ENCODE measurements at regions not wholly inside any gene's neighbourhood (a gene's known extent, or its start where the extent isn't known, plus 50 kb on each side); places are given as distances from the start of the nearest gene placed in this dataset.

DNA sequence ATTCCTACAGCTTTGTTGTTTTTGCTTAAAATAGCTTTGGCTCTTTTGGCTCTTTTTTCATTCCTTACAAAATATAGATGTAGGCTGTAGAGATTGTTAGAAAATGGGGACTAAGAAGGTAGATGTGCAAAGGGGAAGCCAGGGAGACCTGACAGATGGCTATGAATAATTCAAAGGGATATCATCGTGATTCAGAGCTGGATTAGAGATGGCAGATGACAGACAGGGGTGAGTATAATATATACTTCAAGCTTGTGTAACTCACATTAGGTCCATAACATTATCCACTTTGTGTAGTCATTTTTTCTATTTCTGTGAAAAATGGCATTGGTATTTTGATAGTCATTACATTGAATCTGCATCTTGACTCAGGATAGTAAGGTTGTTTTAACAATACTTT, 422.9 kb upstream of the ST6GAL2 start:
- in situ Hi-C loops (cut with HindIII; ENCODE audit: low pct_unique_long_range_greater_than_20kb, low sequenced_read_pairs), result no loop called here
- no peak for DNase-seq (ENCODE audit: low read depth, low spot score)

- in situ Hi-C loops (cut with HindIII; ENCODE audit: low pct_unique_long_range_greater_than_20kb, low sequenced_read_pairs), result no loop called here
- DNase-seq (ENCODE audit: low read depth, low spot score), result no peak
These were observed 426.3 kb upstream of the ST6GAL2 start for GRCh38 chr2:107312240-107312639.

GRCh38 chr2:107313316-107313715, 427.3 kb upstream of the ST6GAL2 start:
- in situ Hi-C loops (cut with HindIII; ENCODE audit: low pct_unique_long_range_greater_than_20kb, low sequenced_read_pairs), result no loop called here
- DNase-seq (ENCODE audit: low read depth, low spot score), result peak; percentile 61

GRCh38 chr2:107320881-107321280, 434.9 kb upstream of the ST6GAL2 start:
- in situ Hi-C loops (cut with HindIII; ENCODE audit: low pct_unique_long_range_greater_than_20kb, low sequenced_read_pairs), result no loop called here
- no peak for DNase-seq (ENCODE audit: low read depth, low spot score)

DNA sequence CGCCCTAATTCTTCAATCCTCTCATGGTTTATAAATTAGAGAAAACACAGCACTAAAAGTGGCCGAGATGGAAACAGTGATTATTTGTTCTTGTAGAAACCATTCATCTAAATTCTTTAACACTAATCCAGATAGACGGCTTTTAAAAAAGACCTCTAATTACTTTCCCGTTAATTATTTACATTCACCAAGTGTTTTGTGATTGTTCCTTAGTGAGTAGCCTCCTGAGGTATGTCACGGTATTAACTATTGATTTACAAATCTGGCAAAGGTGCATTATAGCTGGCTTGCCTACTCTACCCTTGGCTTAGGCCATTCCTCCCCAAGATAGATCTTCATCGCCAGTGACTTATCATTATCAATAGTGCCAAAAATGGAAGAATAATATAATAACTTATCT, 436.4 kb upstream of the ST6GAL2 start:
- DNase-seq (ENCODE audit: low read depth, low spot score), result no peak
- in situ Hi-C loops (cut with HindIII; ENCODE audit: low pct_unique_long_range_greater_than_20kb, low sequenced_read_pairs), result no loop called here

- no peak for DNase-seq (ENCODE audit: low read depth, low spot score)
- in situ Hi-C loops (cut with HindIII; ENCODE audit: low pct_unique_long_range_greater_than_20kb, low sequenced_read_pairs), result no loop called here
These were observed 438.1 kb upstream of the ST6GAL2 start for GRCh38 chr2:107323946-107324565.

GRCh38 chr2:107325981-107326786, 440.2 kb upstream of the ST6GAL2 start:
- peak; percentile 53 for DNase-seq (ENCODE audit: low read depth, low spot score)
- in situ Hi-C loops (cut with HindIII; ENCODE audit: low pct_unique_long_range_greater_than_20kb, low sequenced_read_pairs), result no loop called here

GRCh38 chr2:107334306-107334705, 448.3 kb upstream of the ST6GAL2 start:
- DNase-seq (ENCODE audit: low read depth, low spot score), result no peak
- in situ Hi-C loops (cut with HindIII; ENCODE audit: low pct_unique_long_range_greater_than_20kb, low sequenced_read_pairs), result no loop called here

- no peak for DNase-seq (ENCODE audit: low read depth, low spot score)
- in situ Hi-C loops (cut with HindIII; ENCODE audit: low pct_unique_long_range_greater_than_20kb, low sequenced_read_pairs), result no loop called here
These were observed 450.6 kb upstream of the ST6GAL2 start for GRCh38 chr2:107336526-107336925.

- in situ Hi-C loops (cut with HindIII; ENCODE audit: low pct_unique_long_range_greater_than_20kb, low sequenced_read_pairs), result no loop called here
- peak; percentile 52 for DNase-seq (ENCODE audit: low read depth, low spot score)
These were observed 451.4 kb upstream of the ST6GAL2 start for GRCh38 chr2:107337209-107337898.

GRCh38 chr2:107338059-107338458, 452.1 kb upstream of the ST6GAL2 start:
- DNase-seq (ENCODE audit: low read depth, low spot score), result peak; percentile 80
- in situ Hi-C loops (cut with HindIII; ENCODE audit: low pct_unique_long_range_greater_than_20kb, low sequenced_read_pairs), result no loop called here

DNA sequence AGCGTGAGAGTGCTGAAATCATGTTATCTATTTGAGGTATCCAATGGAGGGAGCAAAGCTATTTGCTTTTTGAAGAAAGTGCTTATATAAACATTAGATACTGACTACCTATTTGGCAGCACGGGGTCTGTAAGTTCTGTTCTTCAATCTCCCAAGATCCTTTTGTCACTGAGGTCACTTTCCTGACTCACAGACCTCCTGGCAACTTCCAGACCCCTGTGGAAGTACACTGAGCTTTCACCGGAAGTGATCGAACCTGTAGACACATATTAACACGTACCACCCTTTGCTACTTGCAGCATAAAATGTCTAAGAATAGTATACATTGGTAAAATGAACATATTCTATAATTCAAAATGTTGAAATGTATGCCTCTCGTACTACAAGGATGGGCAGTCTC, 452.6 kb upstream of the ST6GAL2 start:
- DNase-seq (ENCODE audit: low read depth, low spot score), result no peak
- in situ Hi-C loops (cut with HindIII; ENCODE audit: low pct_unique_long_range_greater_than_20kb, low sequenced_read_pairs), result no loop called here

- in situ Hi-C loops (cut with HindIII; ENCODE audit: low pct_unique_long_range_greater_than_20kb, low sequenced_read_pairs), result no loop called here
These were observed 455.0 kb upstream of the ST6GAL2 start for GRCh38 chr2:107340955-107341354.

DNA sequence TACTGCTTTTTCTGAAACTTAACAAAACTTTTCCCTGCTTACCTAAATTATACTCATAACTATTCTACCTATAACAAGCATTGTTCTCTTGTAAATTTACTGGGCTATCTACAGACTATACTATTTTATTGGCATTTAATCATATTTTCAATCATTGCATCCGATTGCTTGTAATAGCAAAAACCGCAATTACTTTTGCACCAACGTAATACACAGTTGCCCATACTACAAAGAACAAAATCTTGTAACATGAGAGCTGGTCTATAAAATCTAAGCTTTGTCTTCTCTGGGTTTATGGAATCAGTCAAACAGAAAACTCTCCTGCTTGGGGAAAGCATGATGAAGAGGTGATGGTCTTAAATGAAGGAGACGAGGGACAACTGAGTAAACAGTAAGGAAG, 463.4 kb upstream of the ST6GAL2 start:
- in situ Hi-C loops (cut with HindIII; ENCODE audit: low pct_unique_long_range_greater_than_20kb, low sequenced_read_pairs), result no loop called here
- DNase-seq (ENCODE audit: low read depth, low spot score), result no peak

More at GRCh38 chr2:107340955-107341354, 455.0 kb upstream of the ST6GAL2 start:
- no peak for DNase-seq (ENCODE audit: low read depth, low spot score)

- in situ Hi-C loops (cut with HindIII; ENCODE audit: low pct_unique_long_range_greater_than_20kb, low sequenced_read_pairs), result no loop called here
These were observed 468.2 kb upstream of the ST6GAL2 start for GRCh38 chr2:107354175-107354574.

DNA sequence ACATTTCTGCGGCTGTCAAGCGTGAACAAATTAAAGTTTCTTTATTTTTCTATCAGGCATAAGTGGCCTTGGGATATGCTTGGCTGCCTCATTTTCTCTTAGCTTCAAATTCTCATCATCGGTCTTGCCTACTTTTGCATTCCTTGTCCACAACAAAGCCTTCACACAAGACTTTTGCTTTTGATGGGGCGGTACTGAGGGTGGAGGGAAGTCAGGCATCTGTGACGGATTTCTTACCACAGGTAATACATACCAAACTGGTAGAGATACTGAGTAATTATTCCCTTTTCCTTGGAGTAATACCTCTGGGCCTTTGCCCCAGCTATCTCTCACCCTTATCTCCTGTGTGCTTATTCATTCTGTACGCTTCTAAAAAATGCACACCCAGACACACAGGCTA, 468.3 kb upstream of the RGPD4 start:
- DNase-seq (ENCODE audit: low read depth, low spot score), result no peak

More at GRCh38 chr2:107354175-107354574, 468.2 kb upstream of the ST6GAL2 start:
- DNase-seq (ENCODE audit: low read depth, low spot score), result no peak

GRCh38 chr2:107359021-107359420, 467.7 kb upstream of the RGPD4 start:
- DNase-seq (ENCODE audit: low read depth, low spot score), result no peak
- in situ Hi-C loops (cut with HindIII; ENCODE audit: low pct_unique_long_range_greater_than_20kb, low sequenced_read_pairs), result no loop called here

More for the DNA sequence above, 468.3 kb upstream of the RGPD4 start:
- in situ Hi-C loops (cut with HindIII; ENCODE audit: low pct_unique_long_range_greater_than_20kb, low sequenced_read_pairs), result no loop called here

- in situ Hi-C loops (cut with HindIII; ENCODE audit: low pct_unique_long_range_greater_than_20kb, low sequenced_read_pairs), result no loop called here
- DNase-seq (ENCODE audit: low read depth, low spot score), result peak; percentile 53
These were observed 464.8 kb upstream of the RGPD4 start for GRCh38 chr2:107361751-107362381.
